Body of pancreas (tissue), 4 donors: ENCODE measurements at regions not wholly inside any gene's neighbourhood (a gene's known extent, or its start where the extent isn't known, plus 50 kb on each side); places are given as distances from the start of the nearest gene placed in this dataset.

ENCODE experiments used
- ATAC-seq: fragments of 150-250 bp; one replicate; pipeline ENCODE4 v1.9.1; 2016
- DNase-seq, 4 donors: peaks; one replicate each; pipeline ENCODE4 v3.0.0-alpha.2; 2019
- H3K27ac ChIP-seq, 4 donors: fragments of 200-600 bp; sonication (generic); 1 replicate in 3 of 4; 2 replicates in 1 of 4; pipeline versions ENCODE4 v1.5.1 to v1.6.1; 2016 to 2019; ENCODE audit warnings: mild to moderate bottlenecking in 1 of 4, mixed read lengths in 1 of 4, moderate library complexity in 1 of 4
- H3K27me3 ChIP-seq, 2 donors: fragments of 200-600 bp; sonication (generic); one replicate each; pipeline ENCODE4 v1.6.0; 2016; ENCODE audit warnings: mild to moderate bottlenecking in 1 of 2
- H3K36me3 ChIP-seq, 2 donors: fragments of 200-600 bp; sonication (generic); replicated peaks in 1 of 2; 2 replicates each; pipeline ENCODE4 v1.5.1; 2016; ENCODE audit warnings: low read depth in 2 of 2; ENCODE audit not compliant: insufficient read depth in 1 of 2
- H3K4me1 ChIP-seq: fragments of 200-600 bp; sonication (generic); one replicate; pipeline ENCODE4 v1.6.0; 2016
- H3K4me3 ChIP-seq, 2 donors: fragments of 200-600 bp; sonication (generic); 1 replicate in 1 of 2; 2 replicates in 1 of 2; pipeline ENCODE4 v1.5.1; 2016 to 2019
- H3K9me3 ChIP-seq, 3 donors: fragments of 200-600 bp; sonication (generic); 1 replicate in 2 of 3; 2 replicates in 1 of 3; pipeline ENCODE4 v1.5.1; 2016
- CTCF ChIP-seq, 7 experiments: fragments of 450-650 bp in 4 of 7; fragments of 200-600 bp in 3 of 7; sonication (generic) in 3 of 7; IDR thresholded peaks; one replicate each; pipeline ENCODE4 v1.5.1; 2016 to 2019; ENCODE audit warnings: antibody characterized with exemption in 7 of 7
- POLR2A ChIP-seq, 3 donors: fragments of 450-650 bp; IDR thresholded peaks; one replicate each; pipeline ENCODE4 v1.6.1; 2016; ENCODE audit warnings: antibody characterized with exemption in 3 of 3, mild to moderate bottlenecking in 2 of 3
- WGBS, 2 donors: methylation state at CpG; one replicate each; pipeline ENCODE4 v1.1.5; 2017; 5-methylcytosine and 5-hydroxymethylcytosine counted together
- intact Hi-C: fragments of 100-400 bp; cut with DNase I; formaldehyde crosslinking; loops from one replicate; pipeline ENCODE4 v1.15.1; 2023

GRCh38 chr19:31439270-31439573 is 90.0 kb upstream of the TSHZ3 start:
- no peaks in the 10 kb centered on the region for H3K36me3 ChIP-seq
- H3K4me1 ChIP-seq, result no peaks in the 10 kb centered on the region
- H3K9me3 ChIP-seq, result no peaks in the 10 kb centered on the region
- ATAC-seq, result no peak
- DNase-seq, result no peak
- H3K27me3 ChIP-seq, result no peaks in the 10 kb centered on the region
- no peak overlapping the region for H3K27ac ChIP-seq
- TF ChIP-seq CTCF (IDR thresholded peaks at IDR 0.05), result no peak
- no peak for TF ChIP-seq POLR2A (IDR thresholded peaks at IDR 0.05)
- no peak overlapping the region for H3K4me3 ChIP-seq
- intact Hi-C loops, result no loop called here
- WGBS, 2 donors, result 19 to 33% methylated on average over 4 of the region's 4 CpGs

- intact Hi-C loops, result no loop called here
- Histone ChIP-seq H3K27ac (no peak overlapping the region), H3K4me3 (no peak overlapping the region), H3K36me3 (no peaks in the 10 kb centered on the region), H3K4me1 (no peaks in the 10 kb centered on the region), H3K27me3 (peaks cover 0 to 3% of the 10 kb centered on the region in 2 donors), H3K9me3 (no peaks in the 10 kb centered on the region)
- WGBS, 2 donors, result 71 to 72% methylated on average over 4 of the region's 4 CpGs
- ATAC-seq (no peak), DNase-seq (no peak)
- TF ChIP-seq CTCF (IDR thresholded peaks at IDR 0.05) (no peak), POLR2A (IDR thresholded peaks at IDR 0.05) (no peak)
Measured at GRCh38 chr19:31444931-31445330, 95.7 kb upstream of the TSHZ3 start.

GRCh38 chr19:31445406-31445805 is 96.2 kb upstream of the TSHZ3 start:
- 47 to 67% methylated on average over 1 of the region's 1 CpG for WGBS, 2 donors
- no peaks in the 10 kb centered on the region for H3K36me3 ChIP-seq

GRCh38 chr19:31448221-31448657 is 99.0 kb upstream of the TSHZ3 start:
- intact Hi-C loops, result no loop called here

More at GRCh38 chr19:31445406-31445805, 96.2 kb upstream of the TSHZ3 start:
- TF ChIP-seq POLR2A (IDR thresholded peaks at IDR 0.05), result no peak
- no peak for TF ChIP-seq CTCF (IDR thresholded peaks at IDR 0.05)
- intact Hi-C loops, result no loop called here
- no peak overlapping the region for H3K4me3 ChIP-seq
- H3K4me1 ChIP-seq, result no peaks in the 10 kb centered on the region
- H3K27me3 ChIP-seq, result peaks cover 0 to 6% of the 10 kb centered on the region in 2 donors
- DNase-seq (no peak), ATAC-seq (no peak)
- H3K27ac ChIP-seq, result no peak overlapping the region
- H3K9me3 ChIP-seq, result no peaks in the 10 kb centered on the region

More at GRCh38 chr19:31448221-31448657, 99.0 kb upstream of the TSHZ3 start:
- H3K36me3 ChIP-seq, result no peaks in the 10 kb centered on the region
- no peak overlapping the region for H3K4me3 ChIP-seq
- peaks cover 0 to 6% of the 10 kb centered on the region in 2 donors for H3K27me3 ChIP-seq
- no peaks in the 10 kb centered on the region for H3K9me3 ChIP-seq
- H3K27ac ChIP-seq, result no peak overlapping the region
- WGBS, 2 donors, result 42 to 62% methylated on average over 5 to 7 of the region's 7 CpGs
- DNase-seq (peak; percentile 26 to 44 (median 34)), ATAC-seq (peak; percentile 50)
- TF ChIP-seq CTCF (IDR thresholded peaks at IDR 0.05) (no peak), POLR2A (IDR thresholded peaks at IDR 0.05) (no peak)
- H3K4me1 ChIP-seq, result no peaks in the 10 kb centered on the region
